Kidney (tissue), 13 donors: ENCODE measurements at regions not wholly inside any gene's neighbourhood (a gene's known extent, or its start where the extent isn't known, plus 50 kb on each side); places are given as distances from the start of the nearest gene placed in this dataset.

Source experiments
- DNase-seq, 5 donors: peaks; one replicate each; pipeline ENCODE4 v3.0.0-alpha.2; 2013 to 2020
- FAIRE-seq: peaks from 2 replicates; lab custom pipeline; 2012; peaks lifted over from hg19 to GRCh38; lab: Jason Lieb, UNC
- H3K27ac ChIP-seq, 2 donors: one replicate each; pipeline ENCODE4 v1.7.0; 2013; ENCODE audit warnings: low read depth in 2 of 2, low read length in 2 of 2, inconsistent platforms in 1 of 2
- H3K27me3 ChIP-seq: one replicate; pipeline ENCODE4 v1.7.1; 2013; ENCODE audit warnings: low read length, inconsistent platforms; ENCODE audit not compliant: control insufficient read depth, insufficient read depth
- H3K36me3 ChIP-seq, 3 donors: one replicate each; pipeline versions ENCODE4 v1.7.0 to v1.7.1; 2013; ENCODE audit warnings: low read length in 3 of 3, control low read depth in 1 of 3, inconsistent platforms in 1 of 3; ENCODE audit not compliant: insufficient read depth in 3 of 3, control insufficient read depth in 2 of 3
- H3K4me1 ChIP-seq, 3 donors: one replicate each; pipeline versions ENCODE4 v1.7.0 to v1.7.1; 2013; ENCODE audit warnings: low read length in 3 of 3, inconsistent platforms in 1 of 3, low read depth in 1 of 3; ENCODE audit not compliant: control insufficient read depth in 2 of 3, insufficient read depth in 2 of 3
- H3K4me3 ChIP-seq, 3 donors: one replicate each; pipeline versions ENCODE4 v1.7.0 to v1.8.1; 2013; ENCODE audit warnings: low read length in 3 of 3, control low read depth in 1 of 3, inconsistent platforms in 1 of 3
- H3K9ac ChIP-seq, 3 donors: one replicate each; pipeline versions ENCODE4 v1.7.0 to v1.7.1; 2013; ENCODE audit warnings: low read length in 3 of 3, control low read depth in 1 of 3, inconsistent platforms in 1 of 3
- H3K9me3 ChIP-seq, 3 donors: one replicate each; pipeline versions ENCODE4 v1.7.0 to v1.7.1; 2013; ENCODE audit warnings: low read length in 3 of 3, control low read depth in 1 of 3, inconsistent platforms in 1 of 3; ENCODE audit not compliant: control insufficient read depth in 2 of 3, insufficient read depth in 1 of 3
- intact Hi-C: fragments of 100-400 bp; cut with DNase I; formaldehyde crosslinking; loops from one replicate; pipeline ENCODE4 v1.11.1; 2022
- TF ChIP-seq, protein P1 (sequence below): IDR thresholded peaks from 3 replicates; pipeline ENCODE4 v1.5.1; 2012; ENCODE audit warnings: mild to moderate bottlenecking, moderate library complexity, borderline replicate concordance; ENCODE audit not compliant: insufficient read depth; ENCODE audit errors: extremely low read depth
- donor health status: control.
- donor health status: control.
- donor health status: control.
- donor health status: control.
- donor health status: control.
- donor health status: DM: yes; HTN: yes; CAD: no.
- donor health status: Normal renal cell carcinoma (clear cell type).

DNA sequence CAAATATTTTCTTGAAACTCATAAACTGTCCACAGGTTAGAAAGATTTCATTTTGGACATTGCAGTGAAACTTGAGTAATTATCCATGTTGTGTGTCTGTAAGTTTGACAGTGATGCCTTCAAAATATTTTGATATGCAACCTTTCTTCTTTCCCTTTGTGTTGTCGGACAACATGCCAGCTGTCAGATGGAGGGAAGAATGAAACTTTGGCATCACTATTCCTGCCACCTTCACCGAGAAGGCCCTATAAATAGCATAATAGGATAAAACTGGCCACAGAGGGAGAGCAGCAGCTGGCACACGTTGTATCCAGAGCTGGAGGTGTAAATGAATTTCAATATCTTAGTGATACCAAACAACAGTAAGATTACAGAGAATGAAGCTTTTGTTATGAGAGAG is 436.7 kb upstream of the CFAP20DC start:
- Histone ChIP-seq H3K9ac (no peak overlapping the region), H3K36me3 (no peaks in the 10 kb centered on the region), H3K4me1 (no peaks in the 10 kb centered on the region), H3K4me3 (no peak overlapping the region), H3K27me3 (no peaks in the 10 kb centered on the region), H3K27ac (no peak overlapping the region), H3K9me3 (no peaks in the 10 kb centered on the region)
- FAIRE-seq (no peak), DNase-seq (no peak)
- TF ChIP-seq, protein P1, sequence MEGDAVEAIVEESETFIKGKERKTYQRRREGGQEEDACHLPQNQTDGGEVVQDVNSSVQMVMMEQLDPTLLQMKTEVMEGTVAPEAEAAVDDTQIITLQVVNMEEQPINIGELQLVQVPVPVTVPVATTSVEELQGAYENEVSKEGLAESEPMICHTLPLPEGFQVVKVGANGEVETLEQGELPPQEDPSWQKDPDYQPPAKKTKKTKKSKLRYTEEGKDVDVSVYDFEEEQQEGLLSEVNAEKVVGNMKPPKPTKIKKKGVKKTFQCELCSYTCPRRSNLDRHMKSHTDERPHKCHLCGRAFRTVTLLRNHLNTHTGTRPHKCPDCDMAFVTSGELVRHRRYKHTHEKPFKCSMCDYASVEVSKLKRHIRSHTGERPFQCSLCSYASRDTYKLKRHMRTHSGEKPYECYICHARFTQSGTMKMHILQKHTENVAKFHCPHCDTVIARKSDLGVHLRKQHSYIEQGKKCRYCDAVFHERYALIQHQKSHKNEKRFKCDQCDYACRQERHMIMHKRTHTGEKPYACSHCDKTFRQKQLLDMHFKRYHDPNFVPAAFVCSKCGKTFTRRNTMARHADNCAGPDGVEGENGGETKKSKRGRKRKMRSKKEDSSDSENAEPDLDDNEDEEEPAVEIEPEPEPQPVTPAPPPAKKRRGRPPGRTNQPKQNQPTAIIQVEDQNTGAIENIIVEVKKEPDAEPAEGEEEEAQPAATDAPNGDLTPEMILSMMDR, result no peak
- intact Hi-C loops, result no loop called here

DNA sequence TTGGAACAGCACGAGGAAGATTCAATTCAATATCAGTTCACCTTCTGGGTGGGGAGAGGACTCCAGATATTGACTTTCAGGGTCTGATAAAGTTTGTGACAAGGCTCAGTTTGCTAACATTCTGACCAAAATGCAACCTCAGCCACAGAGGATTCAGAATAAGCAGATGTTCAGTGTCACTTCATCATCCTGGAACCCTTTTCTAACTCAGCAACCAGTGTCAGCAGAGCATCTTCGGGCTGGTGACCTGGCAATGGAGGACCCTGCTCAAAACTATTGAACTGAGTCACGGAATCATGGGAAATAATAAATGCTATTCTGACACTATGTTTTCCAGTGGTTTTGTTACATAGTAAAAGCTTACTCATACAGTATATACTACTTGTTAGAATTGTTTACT is 433.4 kb upstream of the CFAP20DC start:
- Histone ChIP-seq H3K9me3 (no peaks in the 10 kb centered on the region), H3K4me3 (no peak overlapping the region), H3K27ac (no peak overlapping the region), H3K9ac (no peak overlapping the region), H3K36me3 (no peaks in the 10 kb centered on the region), H3K27me3 (no peaks in the 10 kb centered on the region), H3K4me1 (no peaks in the 10 kb centered on the region)
- TF ChIP-seq, protein P1, result no peak
- intact Hi-C loops, result no loop called here
- FAIRE-seq, result no peak
- no peak for DNase-seq

DNA sequence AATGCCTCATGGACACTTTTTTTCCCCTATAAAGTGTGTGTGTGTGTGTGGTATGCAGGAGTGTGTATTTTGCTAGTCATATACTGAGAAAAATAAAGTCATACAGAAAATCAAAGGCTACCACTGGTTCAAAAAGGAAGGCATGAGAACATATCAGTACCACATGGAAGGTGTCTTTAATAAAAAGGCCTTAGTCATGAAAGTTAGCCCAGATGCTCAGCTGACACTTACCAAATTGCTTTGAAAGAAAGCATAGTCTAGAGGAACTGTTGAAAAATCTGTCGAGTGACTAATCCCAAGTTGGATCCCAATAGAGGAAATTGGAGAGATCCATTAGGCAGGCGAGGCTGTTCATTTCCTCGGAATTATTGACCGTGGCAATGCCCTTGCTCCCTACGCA is 432.9 kb upstream of the CFAP20DC start:
- H3K4me3 ChIP-seq, result no peak overlapping the region
- intact Hi-C loops, result no loop called here
- no peaks in the 10 kb centered on the region for H3K9me3 ChIP-seq
- no peaks in the 10 kb centered on the region for H3K36me3 ChIP-seq
- no peak overlapping the region for H3K27ac ChIP-seq
- no peak for DNase-seq
- no peaks in the 10 kb centered on the region for H3K27me3 ChIP-seq
- H3K4me1 ChIP-seq, result no peaks in the 10 kb centered on the region
- H3K9ac ChIP-seq, result no peak overlapping the region
- FAIRE-seq, result no peak
- TF ChIP-seq, protein P1, result no peak

DNA sequence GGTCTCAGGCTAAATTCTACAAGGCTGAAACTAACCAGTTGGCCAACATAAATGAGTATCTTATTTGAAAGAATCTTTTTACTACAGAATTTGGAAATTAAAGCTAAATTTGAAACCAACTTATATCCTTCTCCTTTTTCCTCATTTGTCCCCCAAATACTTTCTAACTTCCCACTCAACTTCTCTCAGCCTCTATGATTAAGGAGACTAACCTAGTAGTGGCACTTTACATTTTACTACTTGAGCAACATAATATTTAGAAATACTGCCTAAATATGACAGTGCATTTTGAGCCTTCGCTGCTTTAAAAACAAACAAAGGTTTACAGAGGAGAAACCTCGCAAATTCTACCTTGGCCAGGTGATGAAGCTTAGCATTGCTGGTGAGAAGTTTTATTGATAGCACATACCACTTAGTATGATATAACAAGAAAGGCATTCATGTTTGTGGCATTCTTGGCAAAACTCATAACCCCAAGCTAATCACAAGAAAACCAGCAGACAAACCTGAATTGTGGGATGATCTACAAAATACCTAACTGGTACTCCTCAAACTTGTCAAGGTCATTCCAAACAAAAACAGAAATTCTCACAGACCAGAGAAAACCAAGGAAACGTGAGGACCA is 432.1 kb upstream of the CFAP20DC start:
- FAIRE-seq, result no peak
- TF ChIP-seq, protein P1, result no peak
- Histone ChIP-seq H3K9me3 (no peaks in the 10 kb centered on the region), H3K27ac (no peak overlapping the region), H3K36me3 (no peaks in the 10 kb centered on the region), H3K27me3 (no peaks in the 10 kb centered on the region), H3K9ac (no peak overlapping the region), H3K4me3 (no peak overlapping the region), H3K4me1 (no peaks in the 10 kb centered on the region)
- intact Hi-C loops, result no loop called here
- no peak for DNase-seq
